SU-DHL-6 (cell line): ENCODE measurements at regions not wholly inside any gene's neighbourhood (a gene's known extent, or its start where the extent isn't known, plus 50 kb on each side); places are given as distances from the start of the nearest gene placed in this dataset.

Source experiments
- H2AFZ ChIP-seq: fragments of 200-600 bp; sonication (generic); 2 replicates; pipeline ENCODE4 v1.6.1; 2014; ENCODE audit warnings: low read depth, mild to moderate bottlenecking, moderate library complexity, mixed read lengths, antibody characterized with exemption, low read length; ENCODE audit not compliant: severe bottlenecking
- H3F3A ChIP-seq: fragments of 200-600 bp; shearing (Covaris generic); 2 replicates; pipeline ENCODE4 v1.6.0; 2016; ENCODE audit warnings: antibody characterized with exemption, mild to moderate bottlenecking; ENCODE audit not compliant: insufficient read depth
- H3K27ac ChIP-seq: fragments of 200-600 bp; sonication (generic); 2 replicates; pipeline ENCODE4 v1.5.1; 2016; ENCODE audit warnings: low read depth, mild to moderate bottlenecking, low read length, moderate library complexity, mixed read lengths
- H3K27me3 ChIP-seq: fragments of 200-600 bp; sonication (generic), shearing (Covaris generic); 2 replicates; pipeline ENCODE4 v1.6.0; 2014; ENCODE audit warnings: mild to moderate bottlenecking, low read length
- H3K36me3 ChIP-seq: fragments of 200-600 bp; sonication (generic); 2 replicates; pipeline ENCODE4 v1.6.1; 2014; ENCODE audit warnings: mild to moderate bottlenecking, low read length, mixed read lengths
- H3K4me2 ChIP-seq: fragments of 300-600, 200-600 bp; shearing (Covaris generic), sonication (generic); 2 replicates; pipeline ENCODE4 v1.6.0; 2014; ENCODE audit warnings: low read length, low read depth, mild to moderate bottlenecking; ENCODE audit not compliant: poor library complexity, severe bottlenecking
- H3K4me3 ChIP-seq: fragments of 200-600 bp; sonication (generic); 2 replicates; pipeline ENCODE4 v1.5.1; 2014; ENCODE audit warnings: antibody characterized with exemption, low read length, mild to moderate bottlenecking, mixed read lengths; ENCODE audit not compliant: insufficient read depth, poor library complexity, severe bottlenecking
- H3K79me2 ChIP-seq: fragments of 200-600 bp; sonication (generic); 2 replicates; pipeline ENCODE4 v1.6.1; 2014; ENCODE audit warnings: mild to moderate bottlenecking, low read length, moderate library complexity; ENCODE audit not compliant: insufficient read depth
- H3K9ac ChIP-seq: fragments of 200-600 bp; sonication (generic); 2 replicates; pipeline ENCODE4 v1.7.0; 2014; ENCODE audit warnings: mild to moderate bottlenecking, low read length
- H3K9me2 ChIP-seq: fragments of 200-600 bp; sonication (generic); replicated peaks from 2 replicates; pipeline ENCODE4 v1.6.1; 2014; ENCODE audit warnings: low read length; ENCODE audit not compliant: insufficient read depth
- H3K9me3 ChIP-seq: fragments of 200-600 bp; sonication (generic); 2 replicates; pipeline ENCODE4 v1.6.1; 2014; ENCODE audit warnings: low read length, mixed read lengths; ENCODE audit not compliant: insufficient read depth
- H4K20me1 ChIP-seq: fragments of 200-600 bp; sonication (generic); 2 replicates; pipeline ENCODE4 v1.6.1; 2014; ENCODE audit warnings: low read depth, mild to moderate bottlenecking, antibody characterized with exemption, low read length, moderate library complexity, mixed read lengths
- EZH2phosphoT487 ChIP-seq: fragments of 200-600 bp; sonication (generic), shearing (Covaris generic); conservative IDR thresholded peaks from 2 replicates; pipeline ENCODE4 v1.6.1; 2018; ENCODE audit warnings: mild to moderate bottlenecking, antibody characterized with exemption, low read length, moderate library complexity, mixed read lengths
- TF ChIP-seq, protein P1 (sequence below): fragments of 200-600 bp; sonication (generic); IDR thresholded peaks from one replicate; pipeline ENCODE4 v1.5.1; 2017; ENCODE audit warnings: antibody characterized with exemption, mild to moderate bottlenecking, low read length, moderate library complexity; ENCODE audit not compliant: insufficient read depth, poor library complexity, severe bottlenecking

- Histone ChIP-seq H3K36me3 (no peaks in the 10 kb centered on the region), H3K9ac (no peak overlapping the region), H3K4me3 (no peak overlapping the region), H3K4me2 (no peak overlapping the region), H3F3A (no peaks in the 10 kb centered on the region), H3K9me2 (no peaks in the 10 kb centered on the region), H3K27ac (no peak overlapping the region), H2AFZ (no peak overlapping the region), H3K79me2 (no peaks in the 10 kb centered on the region), H3K9me3 (no peaks in the 10 kb centered on the region), H3K27me3 (no peaks in the 10 kb centered on the region), H4K20me1 (no peaks in the 10 kb centered on the region)
- TF ChIP-seq, protein P1, sequence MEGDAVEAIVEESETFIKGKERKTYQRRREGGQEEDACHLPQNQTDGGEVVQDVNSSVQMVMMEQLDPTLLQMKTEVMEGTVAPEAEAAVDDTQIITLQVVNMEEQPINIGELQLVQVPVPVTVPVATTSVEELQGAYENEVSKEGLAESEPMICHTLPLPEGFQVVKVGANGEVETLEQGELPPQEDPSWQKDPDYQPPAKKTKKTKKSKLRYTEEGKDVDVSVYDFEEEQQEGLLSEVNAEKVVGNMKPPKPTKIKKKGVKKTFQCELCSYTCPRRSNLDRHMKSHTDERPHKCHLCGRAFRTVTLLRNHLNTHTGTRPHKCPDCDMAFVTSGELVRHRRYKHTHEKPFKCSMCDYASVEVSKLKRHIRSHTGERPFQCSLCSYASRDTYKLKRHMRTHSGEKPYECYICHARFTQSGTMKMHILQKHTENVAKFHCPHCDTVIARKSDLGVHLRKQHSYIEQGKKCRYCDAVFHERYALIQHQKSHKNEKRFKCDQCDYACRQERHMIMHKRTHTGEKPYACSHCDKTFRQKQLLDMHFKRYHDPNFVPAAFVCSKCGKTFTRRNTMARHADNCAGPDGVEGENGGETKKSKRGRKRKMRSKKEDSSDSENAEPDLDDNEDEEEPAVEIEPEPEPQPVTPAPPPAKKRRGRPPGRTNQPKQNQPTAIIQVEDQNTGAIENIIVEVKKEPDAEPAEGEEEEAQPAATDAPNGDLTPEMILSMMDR, result no peak
- TF ChIP-seq EZH2phosphoT487, result no peak
Observed at GRCh38 chr6:138026342-138026741, 80.9 kb downstream of the PERP start.

DNA sequence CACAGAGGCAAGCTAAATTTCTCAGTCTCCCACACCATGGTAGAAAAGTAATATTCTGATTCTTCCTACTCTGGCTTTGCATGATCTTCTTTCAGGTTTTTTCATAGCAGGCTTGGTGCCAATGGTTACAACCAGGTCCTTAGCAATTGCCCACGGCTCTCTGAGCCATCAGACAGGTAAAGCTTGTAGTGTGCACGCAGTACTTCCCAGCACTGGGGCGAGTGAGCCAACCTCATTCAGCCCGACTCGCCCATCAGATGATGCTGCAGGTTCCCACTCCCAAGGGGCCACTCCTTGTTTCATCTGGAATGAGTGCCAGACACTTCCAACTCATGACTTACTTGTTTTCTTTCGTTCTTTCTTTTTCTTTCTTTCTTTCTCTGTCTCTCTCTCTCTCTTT, 78.3 kb downstream of the PERP start:
- no peak overlapping the region for H2AFZ ChIP-seq
- no peaks in the 10 kb centered on the region for H3F3A ChIP-seq
- no peak overlapping the region for H3K4me3 ChIP-seq
- H3K9me3 ChIP-seq, result no peaks in the 10 kb centered on the region
- H3K9ac ChIP-seq, result no peak overlapping the region
- H4K20me1 ChIP-seq, result no peaks in the 10 kb centered on the region
- no peaks in the 10 kb centered on the region for H3K9me2 ChIP-seq
- H3K27ac ChIP-seq, result no peak overlapping the region
- TF ChIP-seq, protein P1, result no peak
- no peak overlapping the region for H3K4me2 ChIP-seq
- H3K36me3 ChIP-seq, result no peaks in the 10 kb centered on the region
- no peaks in the 10 kb centered on the region for H3K79me2 ChIP-seq
- H3K27me3 ChIP-seq, result no peaks in the 10 kb centered on the region

- no peak overlapping the region for H3K27ac ChIP-seq
- no peaks in the 10 kb centered on the region for H3K9me2 ChIP-seq
- H3K4me3 ChIP-seq, result no peak overlapping the region
- H3K79me2 ChIP-seq, result no peaks in the 10 kb centered on the region
- TF ChIP-seq, protein P1, result no peak
- H3K4me2 ChIP-seq, result no peak overlapping the region
- H3K9me3 ChIP-seq, result no peaks in the 10 kb centered on the region
- H3K27me3 ChIP-seq, result no peaks in the 10 kb centered on the region
- no peak overlapping the region for H3K9ac ChIP-seq
- H3K36me3 ChIP-seq, result no peaks in the 10 kb centered on the region
- H4K20me1 ChIP-seq, result no peaks in the 10 kb centered on the region
- H3F3A ChIP-seq, result no peaks in the 10 kb centered on the region
- H2AFZ ChIP-seq, result no peak overlapping the region
Observed at GRCh38 chr6:138030872-138031271, 76.3 kb downstream of the PERP start.

GRCh38 chr6:138031417-138031816, 75.8 kb downstream of the PERP start:
- Histone ChIP-seq H3K27me3 (no peaks in the 10 kb centered on the region), H2AFZ (no peak overlapping the region), H3K27ac (no peak overlapping the region), H3K9me2 (no peaks in the 10 kb centered on the region), H3K4me3 (no peak overlapping the region), H3K36me3 (no peaks in the 10 kb centered on the region), H3K9ac (no peak overlapping the region), H3K9me3 (no peaks in the 10 kb centered on the region), H3K4me2 (no peak overlapping the region), H4K20me1 (no peaks in the 10 kb centered on the region), H3K79me2 (no peaks in the 10 kb centered on the region), H3F3A (no peaks in the 10 kb centered on the region)
- TF ChIP-seq EZH2phosphoT487, result no peak
- TF ChIP-seq, protein P1, result no peak
